ENCODE measurements at regions not wholly inside any gene's neighbourhood (a gene's known extent, or its start where the extent isn't known, plus 50 kb on each side); places are given as distances from the start of the nearest gene placed in this dataset.

- TF ChIP-seq CBX2 (IDR thresholded peaks at IDR 0.05; ENCODE audit: low read depth, low read length) (no peak), CBX2 (CRISPR knock-in tag; IDR thresholded peaks at IDR 0.05; ENCODE audit: low read depth) (no peak), ZNF605 (CRISPR knock-in tag; IDR thresholded peaks at IDR 0.05) (no peak), RFXAP (CRISPR knock-in tag; IDR thresholded peaks at IDR 0.05; ENCODE audit: borderline replicate concordance) (no peak), JUND (CRISPR knock-in tag; IDR thresholded peaks at IDR 0.05) (no peak), ZSCAN22 (CRISPR knock-in tag; IDR thresholded peaks at IDR 0.05) (no peak), MTF1 (CRISPR knock-in tag; IDR thresholded peaks at IDR 0.05) (no peak), MXD4 (CRISPR knock-in tag; IDR thresholded peaks at IDR 0.05) (no peak), ZNF20 (CRISPR knock-in tag; IDR thresholded peaks at IDR 0.05) (no peak), ZSCAN29 (CRISPR knock-in tag; conservative IDR thresholded peaks at IDR 0.05) (no peak), SRY (CRISPR knock-in tag; IDR thresholded peaks at IDR 0.05) (no peak), SRSF9 (IDR thresholded peaks at IDR 0.05; ENCODE audit: borderline replicate concordance, insufficient read depth, low read depth, low read length, poor library complexity, severe bottlenecking) (no peak), TFDP1 (CRISPR knock-in tag; IDR thresholded peaks at IDR 0.05; ENCODE audit: borderline replicate concordance) (no peak)
- TF ChIP-seq, protein P1, sequence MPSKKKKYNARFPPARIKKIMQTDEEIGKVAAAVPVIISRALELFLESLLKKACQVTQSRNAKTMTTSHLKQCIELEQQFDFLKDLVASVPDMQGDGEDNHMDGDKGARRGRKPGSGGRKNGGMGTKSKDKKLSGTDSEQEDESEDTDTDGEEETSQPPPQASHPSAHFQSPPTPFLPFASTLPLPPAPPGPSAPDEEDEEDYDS (CRISPR knock-in tag; IDR thresholded peaks at IDR 0.05), result no peak
- TF ChIP-seq, protein P2, sequence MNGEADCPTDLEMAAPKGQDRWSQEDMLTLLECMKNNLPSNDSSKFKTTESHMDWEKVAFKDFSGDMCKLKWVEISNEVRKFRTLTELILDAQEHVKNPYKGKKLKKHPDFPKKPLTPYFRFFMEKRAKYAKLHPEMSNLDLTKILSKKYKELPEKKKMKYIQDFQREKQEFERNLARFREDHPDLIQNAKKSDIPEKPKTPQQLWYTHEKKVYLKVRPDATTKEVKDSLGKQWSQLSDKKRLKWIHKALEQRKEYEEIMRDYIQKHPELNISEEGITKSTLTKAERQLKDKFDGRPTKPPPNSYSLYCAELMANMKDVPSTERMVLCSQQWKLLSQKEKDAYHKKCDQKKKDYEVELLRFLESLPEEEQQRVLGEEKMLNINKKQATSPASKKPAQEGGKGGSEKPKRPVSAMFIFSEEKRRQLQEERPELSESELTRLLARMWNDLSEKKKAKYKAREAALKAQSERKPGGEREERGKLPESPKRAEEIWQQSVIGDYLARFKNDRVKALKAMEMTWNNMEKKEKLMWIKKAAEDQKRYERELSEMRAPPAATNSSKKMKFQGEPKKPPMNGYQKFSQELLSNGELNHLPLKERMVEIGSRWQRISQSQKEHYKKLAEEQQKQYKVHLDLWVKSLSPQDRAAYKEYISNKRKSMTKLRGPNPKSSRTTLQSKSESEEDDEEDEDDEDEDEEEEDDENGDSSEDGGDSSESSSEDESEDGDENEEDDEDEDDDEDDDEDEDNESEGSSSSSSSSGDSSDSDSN (CRISPR knock-in tag; IDR thresholded peaks at IDR 0.05), result no peak
Observed at GRCh38 chr5:176727528-176727900, 80.2 kb downstream of the TSPAN17 start (continued).

All from HepG2 (cell line).